Erythroblast (primary cell): ENCODE measurements at regions not wholly inside any gene's neighbourhood (a gene's known extent, or its start where the extent isn't known, plus 50 kb on each side); places are given as distances from the start of the nearest gene placed in this dataset.

Source experiments
- GATA1 ChIP-seq: IDR thresholded peaks from 2 replicates; pipeline ENCODE4 v1.6.1; 2011; ENCODE audit warnings: low read depth, mild to moderate bottlenecking, control low read depth, low read length, moderate library complexity
- POLR2A ChIP-seq: IDR thresholded peaks from 2 replicates; pipeline ENCODE4 v1.6.1; 2011; ENCODE audit warnings: mild to moderate bottlenecking, low read length

DNA sequence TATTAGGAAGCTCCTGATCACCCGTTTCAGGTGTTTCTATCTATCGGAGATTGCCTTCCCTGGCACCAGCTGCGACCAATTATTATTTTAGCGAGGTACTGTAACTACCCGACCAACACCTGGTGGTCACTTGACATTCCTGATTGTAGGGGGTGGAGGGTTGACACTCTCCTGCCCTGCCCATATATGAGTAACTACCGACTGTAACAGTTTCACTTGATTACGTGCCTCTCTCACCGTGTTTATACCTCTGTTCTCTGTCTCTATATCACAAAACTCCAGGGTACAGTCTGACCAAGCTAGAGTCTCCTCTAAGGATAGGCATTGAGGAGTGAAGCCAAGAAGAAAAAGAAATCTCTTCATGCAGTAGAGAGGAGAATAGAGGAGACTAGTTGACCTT is 268.0 kb upstream of the LRATD1 start:
- TF ChIP-seq POLR2A (no peak), GATA1 (no peak)
